GM18907 (cell line): ENCODE measurements at regions not wholly inside any gene's neighbourhood (a gene's known extent, or its start where the extent isn't known, plus 50 kb on each side); places are given as distances from the start of the nearest gene placed in this dataset.
"Not testable (repeated sequence)": the region's sequence is repeated elsewhere in the genome, so short reads cannot be mapped to it uniquely, and the experiment has no call there.

Source experiments
- ATAC-seq: cut with Tn5 transposase; IDR thresholded peaks from one replicate; pipeline ENCODE4 v1.9.1; 2021; ENCODE audit warnings: mild to moderate bottlenecking, moderate library complexity; ENCODE audit not compliant: unreplicated experiment

DNA sequence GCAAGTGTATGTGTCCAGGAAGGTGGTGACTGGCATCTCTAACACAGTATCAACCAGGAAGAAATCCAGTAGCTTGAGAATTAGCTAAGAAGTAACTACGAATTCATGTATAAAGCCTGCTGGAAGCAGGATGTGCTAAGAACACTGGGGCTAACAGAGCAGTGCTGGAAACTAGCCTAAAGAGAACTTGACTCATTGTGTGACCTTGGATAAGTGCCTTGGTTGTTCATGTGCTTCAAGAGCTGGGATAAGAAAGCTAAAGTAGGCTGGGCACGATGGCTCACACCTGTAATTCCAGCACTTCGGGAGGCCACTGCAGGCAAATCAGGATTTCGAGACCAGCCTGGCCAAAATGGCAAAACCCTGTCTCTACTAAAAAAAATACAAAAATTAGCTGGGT is 186.9 kb downstream of the RRAGC start:
- ATAC-seq, result no peak

DNA sequence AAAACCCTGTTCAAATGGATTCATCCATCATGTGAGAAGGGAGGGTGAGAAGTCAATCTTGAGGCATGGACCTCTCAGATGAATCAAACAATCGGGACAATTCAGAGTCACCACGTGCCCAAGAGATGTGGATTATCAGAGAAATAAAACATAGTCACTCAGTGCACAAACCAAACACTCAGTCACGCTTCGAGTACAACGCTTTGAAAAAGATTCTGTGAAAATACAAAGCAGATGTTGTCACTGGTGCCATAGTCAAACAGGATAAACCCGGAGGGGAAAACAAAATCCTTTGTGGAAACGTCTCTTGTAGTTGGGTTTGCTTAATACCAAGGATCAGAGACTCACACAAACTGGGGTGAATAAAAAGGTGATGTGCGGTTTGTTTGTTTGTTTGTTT is 188.4 kb downstream of the RRAGC start:
- no peak for ATAC-seq

DNA sequence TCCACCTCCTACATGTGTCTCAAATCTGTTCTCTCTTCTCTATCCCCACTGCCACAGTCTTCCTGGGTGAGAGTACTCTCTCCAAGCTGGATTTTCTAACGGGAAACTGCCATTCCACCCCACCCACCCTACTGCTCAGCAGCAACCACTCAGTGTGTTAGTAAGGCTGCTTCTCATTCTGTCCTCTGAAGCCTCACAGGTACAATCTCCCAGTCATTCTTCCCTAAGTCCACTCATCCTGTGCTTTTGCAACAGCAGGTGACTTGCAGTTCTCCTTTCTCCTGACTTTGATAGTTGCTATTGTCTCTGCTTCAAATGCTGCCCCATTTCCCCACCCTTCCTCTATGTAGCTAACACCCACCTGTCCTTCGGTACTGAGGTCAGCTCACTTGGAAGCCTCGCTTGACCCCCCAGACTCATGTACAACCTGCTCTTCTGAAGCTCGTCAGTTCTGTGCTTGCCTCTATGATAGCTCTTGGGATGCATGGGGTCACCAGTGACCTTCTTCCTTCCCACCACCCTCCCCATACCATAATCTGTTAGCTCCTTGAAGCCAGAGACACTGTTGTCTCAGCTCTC is 188.9 kb downstream of the RRAGC start:
- ATAC-seq, result no peak

DNA sequence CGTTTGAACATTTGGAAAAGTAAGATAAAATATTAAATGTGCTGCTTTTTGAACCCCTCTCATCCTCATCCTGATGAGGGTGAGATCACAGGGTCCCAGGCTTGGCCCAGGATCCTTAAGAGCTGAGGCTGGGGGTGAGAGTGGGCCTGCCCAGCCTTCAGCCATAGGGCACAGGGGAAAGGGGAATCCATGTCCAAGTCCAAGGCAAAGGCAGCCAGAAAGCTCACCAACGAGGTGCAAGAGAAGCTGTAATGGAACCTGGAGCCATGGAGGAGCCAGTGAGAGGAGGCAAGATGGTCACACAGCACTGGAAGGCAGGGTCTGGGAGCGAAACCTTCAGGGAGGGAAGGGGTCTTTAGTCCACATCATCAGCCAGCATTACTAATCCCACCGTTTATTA is 191.9 kb downstream of the RRAGC start:
- no peak for ATAC-seq

DNA sequence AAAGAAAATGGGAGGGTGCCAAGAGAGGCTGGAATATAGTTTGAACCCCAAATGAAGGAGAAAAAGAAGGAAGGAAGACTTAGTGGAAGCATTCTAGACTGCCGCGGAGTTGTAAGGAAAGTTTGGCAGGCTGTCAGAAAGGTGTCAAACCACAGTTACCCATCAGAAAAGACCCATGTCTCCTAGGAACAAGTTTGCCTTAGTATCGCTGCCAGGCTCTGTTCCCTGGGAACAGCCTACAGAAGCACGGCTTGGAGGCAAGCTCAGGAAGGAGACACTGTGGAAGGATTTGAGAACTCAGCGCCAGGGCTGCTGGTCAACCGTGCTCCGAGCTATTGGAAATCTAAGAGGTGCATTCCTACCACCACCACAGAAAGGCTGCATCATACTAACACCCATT is 197.4 kb downstream of the RRAGC start:
- no peak for ATAC-seq

DNA sequence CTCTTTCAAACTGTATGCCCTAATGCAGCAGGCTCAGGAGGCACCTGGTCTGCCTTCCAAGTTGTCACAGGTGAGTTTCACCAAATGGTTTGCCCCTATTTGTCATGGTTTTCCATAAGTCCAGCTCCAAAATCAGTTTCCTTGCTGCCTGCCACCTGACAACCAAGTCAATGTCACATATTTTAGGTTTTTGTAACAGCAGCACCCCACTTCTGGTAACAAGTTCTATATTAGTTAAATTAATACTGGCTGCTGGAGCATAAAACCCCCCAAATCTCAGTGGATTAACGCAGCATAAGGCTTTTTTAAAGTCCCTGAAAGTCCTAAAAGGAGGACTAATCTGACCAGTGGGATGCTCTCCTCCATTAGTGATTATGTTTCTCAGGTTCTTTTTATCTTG is 200.7 kb downstream of the RRAGC start:
- no peak for ATAC-seq

DNA sequence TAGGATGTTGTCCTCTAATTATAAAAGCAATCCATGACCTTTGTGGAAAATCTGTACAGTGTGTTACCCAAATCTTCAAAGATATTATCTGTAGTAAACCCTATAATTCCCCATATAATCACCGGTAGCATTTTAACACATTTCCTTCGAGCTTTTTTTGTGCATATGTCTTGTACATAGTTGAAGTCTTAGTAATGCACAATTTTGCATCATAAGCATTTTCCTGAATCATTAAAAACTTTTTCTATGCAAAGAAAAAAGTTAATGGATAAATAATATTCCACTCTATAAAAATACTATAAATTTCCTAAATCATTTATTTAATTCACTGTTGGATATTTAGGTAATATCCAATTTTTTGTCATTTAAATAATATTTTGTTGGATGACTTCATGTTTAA is 201.7 kb downstream of the RRAGC start:
- ATAC-seq, result no peak

DNA sequence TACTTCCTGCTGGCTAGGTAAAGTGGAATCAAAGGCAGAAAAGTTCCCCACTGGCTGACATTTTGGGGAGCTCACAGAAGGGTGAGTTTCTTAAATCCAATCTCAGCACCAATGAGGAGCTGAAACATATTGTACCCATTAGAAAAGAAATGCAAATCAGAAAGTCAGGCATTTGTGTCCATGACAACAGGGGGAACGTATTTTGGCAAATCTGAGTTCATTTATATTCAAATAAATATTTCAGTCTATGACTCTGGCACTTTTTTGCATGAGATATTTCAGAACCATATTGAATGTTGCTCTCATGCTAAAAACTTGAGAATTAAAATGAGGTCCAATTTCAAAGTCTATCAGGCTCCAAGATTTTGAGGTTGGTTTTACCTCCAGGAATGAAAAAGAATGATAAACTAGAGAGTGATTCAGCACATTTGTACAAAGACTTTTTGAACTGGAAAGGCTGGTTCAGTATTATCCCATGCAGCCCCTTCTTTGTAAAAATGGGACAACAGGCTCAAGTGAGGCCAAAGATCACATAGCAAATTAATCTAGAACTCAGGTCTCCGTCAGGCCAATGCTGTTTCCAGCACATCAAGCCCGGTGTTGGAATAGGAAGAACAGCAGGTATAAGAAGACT is 202.2 kb downstream of the RRAGC start:
- no peak for ATAC-seq

DNA sequence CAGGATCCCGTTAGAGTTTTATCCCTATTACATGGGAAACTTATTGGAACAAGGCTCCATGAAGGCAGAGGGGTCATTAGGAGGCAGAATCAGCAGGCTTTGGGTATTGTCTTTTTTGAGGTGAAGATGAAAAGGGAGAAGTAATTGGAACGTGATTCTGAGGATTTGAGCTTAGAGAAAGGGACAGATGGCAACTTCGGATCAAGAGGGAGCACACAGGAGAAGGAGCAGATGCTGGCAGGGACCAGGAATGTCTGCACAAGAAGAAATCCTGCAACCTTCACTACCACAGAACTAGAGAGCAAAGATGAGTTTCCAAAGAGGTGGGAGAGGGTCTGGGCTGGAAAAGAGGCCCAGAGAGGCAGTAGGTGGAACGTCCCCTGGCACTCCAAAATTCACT is 202.8 kb downstream of the RRAGC start:
- ATAC-seq, result no peak

DNA sequence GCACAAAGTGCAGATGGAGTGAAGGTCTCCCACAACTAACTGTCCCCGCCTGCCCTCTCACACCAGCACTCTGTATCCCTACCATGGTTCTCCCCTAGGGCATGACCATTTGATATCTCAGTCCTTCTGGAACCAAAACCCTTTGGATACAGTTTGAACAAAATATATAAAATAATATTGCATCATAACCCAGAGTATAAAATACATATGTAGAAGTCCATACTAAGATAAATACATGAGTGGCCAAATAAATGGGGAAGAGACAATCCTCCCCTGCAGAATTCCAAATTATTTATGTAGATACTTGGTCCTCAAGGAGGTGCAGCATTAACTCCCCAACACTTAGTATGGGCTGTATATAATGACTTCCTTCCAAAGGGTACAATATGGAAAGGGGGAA is 207.4 kb downstream of the RRAGC start:
- ATAC-seq, result no peak

DNA sequence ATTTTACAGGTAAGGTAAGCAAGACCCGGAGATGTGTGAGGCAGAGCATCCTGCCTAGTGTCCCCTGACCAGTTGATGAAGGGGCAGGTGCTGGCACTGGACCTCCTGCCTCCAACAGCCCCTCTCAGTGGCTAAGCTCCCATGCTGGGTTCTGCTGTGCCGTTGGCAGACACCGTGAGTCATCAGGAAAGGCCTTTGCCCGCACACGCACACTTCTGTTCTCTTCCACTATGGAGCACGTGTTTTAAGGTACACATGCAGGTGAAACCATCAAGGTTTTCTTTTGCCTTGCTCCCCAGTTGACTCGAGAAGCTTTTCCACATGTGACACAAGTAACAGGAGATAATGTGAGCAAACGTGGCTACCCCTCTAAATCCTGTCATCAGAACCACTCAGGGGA is 207.9 kb downstream of the RRAGC start:
- no peak for ATAC-seq

DNA sequence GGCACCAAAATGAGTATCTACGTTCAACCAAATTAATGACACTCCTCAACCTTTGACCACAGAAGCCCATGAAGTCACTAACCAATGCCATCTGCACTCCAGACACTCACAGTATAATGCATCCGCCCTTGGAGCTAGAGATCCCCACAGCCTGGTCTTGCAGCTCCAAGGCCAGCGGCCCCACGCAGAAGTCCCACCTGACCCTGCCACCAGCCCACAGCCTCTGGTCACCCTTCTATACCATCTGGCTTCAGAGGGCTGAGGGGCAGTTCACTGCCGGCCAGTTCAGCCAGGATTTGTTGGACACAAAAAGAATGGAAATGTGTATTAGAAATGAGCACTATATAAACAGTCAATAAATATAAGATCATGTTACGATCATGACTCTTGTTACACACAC is 211.2 kb downstream of the RRAGC start:
- no peak for ATAC-seq

DNA sequence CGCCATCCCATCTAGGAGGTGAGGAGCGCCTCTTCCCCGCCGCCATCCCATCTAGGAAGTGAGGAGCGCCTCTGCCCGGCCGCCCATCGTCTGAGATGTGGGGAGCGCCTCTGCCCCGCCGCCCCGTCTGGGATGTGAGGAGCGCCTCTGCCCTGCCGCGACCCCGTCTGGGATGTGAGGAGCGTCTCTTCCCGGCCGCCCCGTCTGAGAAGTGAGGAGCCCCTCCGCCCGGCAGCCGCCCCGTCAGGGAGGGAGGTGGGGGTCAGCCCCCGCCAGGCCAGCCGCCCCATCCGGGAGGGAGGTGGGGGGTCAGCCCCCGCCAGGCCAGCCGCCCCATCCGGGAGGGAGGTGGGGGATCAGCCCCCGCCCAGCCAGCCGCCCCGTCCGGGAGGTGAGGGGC is 212.2 kb downstream of the RRAGC start:
- not testable (repeated sequence) for ATAC-seq

DNA sequence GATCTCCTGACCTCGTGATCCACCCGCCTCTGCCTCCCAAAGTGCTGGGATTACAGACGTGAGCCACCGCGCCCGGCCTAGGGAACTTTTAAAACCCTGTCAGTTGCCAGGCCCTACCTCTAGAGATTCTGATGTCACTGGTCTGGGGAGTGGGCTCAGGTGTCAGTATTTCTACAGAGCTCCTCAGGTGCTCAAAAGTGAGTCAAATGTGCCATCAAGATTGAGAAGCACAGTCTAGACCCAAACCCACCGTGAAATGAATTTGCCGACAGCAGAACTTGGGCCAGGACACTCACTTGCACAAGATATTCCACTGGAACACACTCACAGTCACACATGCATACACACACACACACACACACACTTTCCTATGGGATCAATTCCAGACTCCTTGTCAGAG is 215.5 kb downstream of the RRAGC start:
- no peak for ATAC-seq

DNA sequence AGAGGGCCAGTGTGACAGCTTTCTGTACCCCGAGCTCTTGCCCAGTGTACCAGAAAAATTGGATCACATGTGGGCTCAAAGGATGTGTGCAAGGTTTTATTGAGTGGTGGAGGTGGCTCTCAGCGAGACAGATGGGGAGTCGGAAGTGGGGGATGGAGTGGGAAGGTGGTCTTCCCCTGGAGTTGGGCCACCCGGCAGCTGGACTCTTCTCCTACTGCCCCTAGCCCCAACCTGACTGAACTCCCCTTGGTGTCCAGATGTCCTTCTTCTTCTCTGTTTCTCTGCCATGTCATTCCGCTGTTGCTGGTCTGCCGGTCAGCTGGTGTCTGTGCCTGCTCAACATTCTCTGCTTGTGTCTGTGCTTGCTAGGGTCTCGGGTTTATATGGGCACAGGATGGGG is 217.9 kb downstream of the RRAGC start:
- ATAC-seq, result no peak

DNA sequence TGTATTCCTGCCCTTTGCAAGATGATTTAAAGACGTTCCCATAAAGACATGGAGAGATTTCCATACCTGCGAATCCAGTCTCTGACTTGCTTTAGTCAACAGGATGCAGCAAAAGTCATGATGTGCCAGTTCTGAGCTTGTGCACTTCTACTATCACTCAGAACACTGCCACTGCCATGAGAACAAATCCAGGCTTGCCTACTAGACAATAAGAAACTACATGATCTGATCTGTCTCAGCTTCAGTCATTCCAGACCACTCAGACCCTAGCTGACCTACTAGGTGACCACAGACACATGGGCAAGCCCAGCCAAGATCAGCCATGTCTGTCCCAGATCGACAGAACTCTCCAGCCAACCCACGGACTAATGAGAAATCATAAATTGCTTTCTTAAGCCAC is 219.2 kb downstream of the RRAGC start:
- ATAC-seq, result no peak

DNA sequence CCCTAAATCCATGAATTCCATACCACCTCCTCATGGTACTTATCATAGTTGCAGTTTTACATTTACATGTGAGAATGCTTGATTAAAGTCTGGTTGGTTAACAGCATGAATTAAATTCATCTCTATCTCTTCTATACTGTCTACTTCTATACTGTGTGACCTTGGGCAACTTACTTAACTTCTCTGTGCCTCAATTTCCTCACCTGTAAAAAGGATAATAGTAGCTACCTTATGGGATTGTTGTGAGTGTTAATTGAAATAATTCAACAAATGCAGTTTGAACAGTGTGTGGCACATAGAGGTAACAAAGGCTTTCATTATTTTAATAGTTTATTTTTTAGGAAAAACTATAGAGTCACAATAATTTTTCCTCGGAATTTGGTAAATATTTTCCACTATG is 231.3 kb downstream of the RRAGC start:
- no peak for ATAC-seq

DNA sequence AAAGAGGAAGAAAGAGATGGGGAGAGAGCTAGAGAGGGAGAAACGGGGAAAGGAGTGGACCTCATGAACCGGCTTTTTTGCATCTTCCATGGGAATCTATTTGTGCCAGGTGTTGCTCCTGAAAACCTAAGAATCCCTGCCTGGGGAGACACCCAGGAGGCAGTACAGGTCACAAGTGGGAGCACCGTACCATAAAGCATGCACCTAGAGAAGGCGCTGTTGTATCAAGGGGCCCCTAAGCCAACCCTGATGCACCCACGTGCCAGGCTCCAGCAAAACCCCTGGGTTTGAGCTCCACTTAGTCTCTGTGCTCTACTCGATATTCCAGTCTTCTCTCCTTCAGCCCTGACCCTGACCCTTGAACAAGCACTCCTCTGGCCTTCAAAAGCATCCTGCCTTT is 233.6 kb downstream of the RRAGC start:
- ATAC-seq, result no peak

DNA sequence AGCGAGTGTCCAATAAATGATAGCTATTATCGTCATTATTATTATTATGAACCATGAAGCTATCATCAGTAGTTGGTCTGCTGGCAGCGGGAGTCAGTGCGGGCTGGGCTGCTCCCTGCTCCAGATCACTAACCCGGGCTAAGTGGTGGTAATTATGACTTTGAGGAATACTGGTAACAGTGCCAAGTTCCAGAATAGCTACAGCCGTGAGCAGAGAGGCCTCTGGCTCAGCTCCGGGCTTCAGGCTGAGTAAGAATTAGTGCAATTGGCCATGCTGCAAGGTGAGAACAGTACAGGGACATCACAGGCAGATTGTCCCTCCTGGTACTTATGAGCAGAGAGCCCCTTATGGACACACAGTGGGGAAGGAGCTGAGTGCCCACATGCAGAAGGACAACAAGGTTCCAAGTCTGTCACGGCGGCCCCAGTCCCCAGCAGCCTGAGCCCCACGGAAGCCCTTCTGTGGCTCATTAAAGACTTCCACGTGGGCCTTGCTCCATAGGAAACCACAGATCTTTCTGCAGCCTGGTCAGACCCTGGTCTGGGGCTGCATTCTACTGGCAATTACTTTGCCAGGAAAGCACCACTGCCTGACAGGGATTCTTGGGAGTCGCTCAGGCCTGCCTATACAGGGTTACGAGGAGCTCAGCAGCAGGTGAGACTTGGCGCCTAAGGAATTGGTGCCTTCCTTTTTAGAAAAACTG is 235.1 kb downstream of the RRAGC start:
- ATAC-seq, result no peak

DNA sequence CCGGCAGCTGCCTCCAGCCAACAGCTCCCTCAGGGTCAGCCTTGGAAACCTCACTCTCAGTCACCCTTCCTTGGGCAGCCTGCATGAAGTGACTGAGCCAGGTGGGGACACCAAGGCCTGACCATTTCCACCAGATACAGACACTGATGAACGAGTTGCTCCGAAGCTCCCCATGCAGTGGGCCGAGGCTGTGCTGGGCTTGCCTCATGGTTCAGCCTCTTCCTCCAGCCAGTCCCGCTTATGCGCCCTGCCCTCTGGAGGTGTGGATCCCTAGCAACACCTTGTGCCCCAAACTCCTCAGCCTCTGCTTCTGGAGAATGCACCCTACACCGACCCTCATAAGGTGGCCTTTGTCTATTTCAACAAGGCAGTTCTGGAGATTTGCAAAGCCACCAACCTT is 236.0 kb downstream of the RRAGC start:
- ATAC-seq, result no peak

DNA sequence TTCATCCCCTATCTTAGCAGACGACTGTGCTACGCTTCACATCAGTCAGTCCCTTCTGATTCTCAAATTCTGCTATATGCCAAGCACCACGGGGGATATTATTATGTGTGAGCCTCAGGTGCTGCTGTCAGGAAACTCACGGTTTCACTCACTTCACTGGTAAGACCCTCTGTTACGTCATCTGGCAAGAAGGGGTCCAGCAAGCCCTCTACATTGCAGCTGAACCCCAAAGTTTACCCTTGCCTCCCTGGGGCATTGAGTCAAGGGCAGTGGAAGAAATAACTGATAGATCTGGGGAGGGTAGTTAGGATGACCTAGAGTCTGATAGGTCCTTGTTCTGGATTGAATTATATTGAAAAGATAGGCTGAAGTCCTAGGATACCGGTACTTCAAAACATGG is 237.4 kb downstream of the RRAGC start:
- ATAC-seq, result no peak

DNA sequence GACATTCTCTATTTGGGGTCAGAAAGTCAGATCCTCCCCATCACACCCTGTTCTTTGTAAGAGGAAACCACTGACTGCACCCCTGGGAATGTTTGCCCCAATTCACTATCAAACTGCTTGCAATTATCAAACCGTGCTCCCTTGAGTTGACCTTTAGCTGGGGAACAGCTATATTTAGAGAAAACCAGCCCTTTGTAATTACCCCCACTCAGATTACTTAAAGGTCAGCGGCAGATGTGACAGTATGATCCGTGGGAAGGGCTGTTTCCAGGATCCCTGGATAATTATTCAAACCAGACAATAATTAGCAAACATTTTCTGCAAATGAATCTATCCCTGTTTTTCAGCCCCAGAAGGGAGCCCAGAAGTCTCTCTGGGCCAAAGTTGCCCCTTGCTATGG is 242.7 kb downstream of the RRAGC start:
- ATAC-seq, result no peak

DNA sequence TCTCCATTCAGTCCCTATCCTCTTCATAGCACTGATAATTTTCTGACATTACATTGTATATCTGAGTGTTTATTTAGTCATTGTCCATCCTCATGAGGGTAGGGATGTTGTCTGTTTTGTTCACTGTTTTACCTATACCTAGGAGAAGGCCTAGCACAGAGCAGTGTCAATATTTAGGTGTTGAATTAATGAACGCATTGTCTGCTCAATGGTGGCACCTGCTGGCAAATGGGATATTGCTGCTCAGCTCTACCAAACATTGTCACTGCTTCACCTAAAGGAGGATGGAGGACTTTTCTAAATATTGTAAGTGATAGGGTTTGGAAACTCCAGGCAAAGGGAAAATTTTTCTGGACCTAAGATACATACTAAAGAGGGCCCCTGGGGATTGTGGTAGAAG is 243.9 kb downstream of the RRAGC start:
- ATAC-seq, result no peak
